Heart left ventricle (tissue), 16 donors: ENCODE measurements at regions not wholly inside any gene's neighbourhood (a gene's known extent, or its start where the extent isn't known, plus 50 kb on each side); places are given as distances from the start of the nearest gene placed in this dataset.

Experiments used
- ATAC-seq, 4 donors: fragments of 200-7000 bp; cut with Tn5 transposase; one replicate each; pipeline ENCODE4 v1.9.1; 2020 to 2022; ENCODE audit warnings: moderate library complexity in 4 of 4, mild to moderate bottlenecking in 3 of 4, moderate number of reproducible peaks in 1 of 4
- DNase-seq, 5 donors: peaks; one replicate each; pipeline ENCODE4 v3.0.0-alpha.2; 2020
- H3K27ac ChIP-seq, 12 donors: fragments of 200-600 bp; sonication (generic) in 4 of 12; one replicate each; pipeline versions ENCODE4 v1.5.0 to v1.8.0; 2016 to 2022; ENCODE audit warnings: mild to moderate bottlenecking in 2 of 12
- H3K27me3 ChIP-seq, 9 donors: fragments of 200-600 bp; sonication (generic) in 2 of 9; one replicate each; pipeline versions ENCODE4 v1.5.1 to v1.8.0; 2016 to 2022; ENCODE audit warnings: mild to moderate bottlenecking in 3 of 9
- H3K36me3 ChIP-seq, 9 donors: fragments of 200-600 bp; sonication (generic) in 2 of 9; one replicate each; pipeline versions ENCODE4 v1.5.0 to v1.8.0; 2018 to 2022; ENCODE audit warnings: mild to moderate bottlenecking in 2 of 9
- H3K4me1 ChIP-seq, 12 donors: fragments of 200-600 bp; sonication (generic) in 4 of 12; one replicate each; pipeline versions ENCODE4 v1.5.0 to v1.8.0; 2016 to 2022; ENCODE audit warnings: mild to moderate bottlenecking in 3 of 12
- H3K4me3 ChIP-seq, 12 donors: fragments of 200-600 bp; sonication (generic) in 4 of 12; one replicate each; pipeline versions ENCODE4 v1.5.0 to v1.8.0; 2017 to 2022; ENCODE audit warnings: mild to moderate bottlenecking in 9 of 12, moderate library complexity in 4 of 12
- H3K9me3 ChIP-seq, 12 donors: fragments of 200-600 bp; sonication (generic) in 4 of 12; one replicate each; pipeline versions ENCODE4 v1.5.0 to v1.8.0; 2016 to 2022; ENCODE audit warnings: mild to moderate bottlenecking in 1 of 12
- CTCF ChIP-seq, 12 donors: fragments of 200-600 bp; sonication (generic) in 4 of 12; IDR thresholded peaks; one replicate each; pipeline versions ENCODE4 v1.5.0 to v1.8.0; 2018 to 2022; ENCODE audit warnings: antibody characterized with exemption in 12 of 12, mild to moderate bottlenecking in 5 of 12
- POLR2A ChIP-seq, 2 donors: fragments of 450-650 bp; IDR thresholded peaks; one replicate each; pipeline ENCODE4 v1.6.1; 2017; ENCODE audit warnings: antibody characterized with exemption in 2 of 2, mild to moderate bottlenecking in 2 of 2, moderate library complexity in 2 of 2
- WGBS, 4 donors: extraction: QIAGEN DNeasy Blood & Tissue Kit in 2 of 4; methylation state at CpG; one replicate each; pipeline versions ENCODE4 v1.1.5 to v1.1.7; 2013 to 2018; 5-methylcytosine and 5-hydroxymethylcytosine counted together
- intact Hi-C, 10 donors: fragments of 100-400 bp; cut with DNase I; formaldehyde crosslinking; loops; one replicate each; pipeline versions ENCODE4 v1.11.1 to v1.14.2; 2022
- donor health status: ischemic (EF 13 %, LVEDD 7.1; RV severe dilation, severe dysfunction).
- donor health status: healthy with polysubstance abuse.
- donor health status: DM: no; HTN: yes; CAD: no.
- donor health status: DM: no; HTN: no; CAD: no.
- donor health status: ischemic (EF 25% LVEDD 6.9; RV normal size, moderate dysfunction).
- donor health status: ischemic (EF 25% LVEDD 5.7; RV mildly dilated, moderate dysfunction).
- donor health status: healthy.
- donor health status: DM: yes; HTN: yes; CAD: no.
- donor health status: ischemic (EF 35%, LVEDD 5.7; RV mildly dilated, moderate dysfunction).
- donor health status: nonischemic (EF 11% LVEDD 7.7; RV severe dilation, severe dysfunction).
- donor health status: DM: yes; HTN: yes; CAD: no.
- donor health status: PGD.
- donor health status: ischemic (EF 29% LVEDD 5.4; RV normal size, mild dysfunction).
- donor health status: nonischemic (EF 23%, LVEDD 6.1; RV moderate dilation, normal function).

DNA sequence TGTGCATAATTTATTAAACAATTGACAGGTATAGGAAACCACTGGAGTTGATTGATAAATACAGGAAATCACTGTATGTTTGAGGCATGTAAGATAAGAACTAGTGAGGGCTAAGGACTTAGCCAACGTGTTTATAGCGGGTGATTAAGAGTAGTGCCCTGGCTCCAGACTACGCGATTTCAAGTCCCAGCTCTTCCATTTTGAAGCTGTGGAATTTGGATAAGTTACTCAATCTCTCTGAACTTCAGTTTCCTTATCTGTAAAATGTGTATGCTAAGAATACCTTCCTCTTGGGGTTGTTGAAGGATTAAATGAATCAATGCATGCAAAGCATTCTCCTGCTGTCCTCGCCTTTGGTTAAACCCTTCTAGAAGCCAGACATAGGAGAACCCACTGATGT, 143.3 kb upstream of the GJB5 start:
- TF ChIP-seq CTCF (IDR thresholded peaks at IDR 0.05) (no peak), POLR2A (IDR thresholded peaks at IDR 0.05) (no peak)
- Histone ChIP-seq H3K27me3 (peaks cover 0 to 52% (median 7%) of the 10 kb centered on the region in 9 donors), H3K4me1 (no peaks in the 10 kb centered on the region), H3K4me3 (no peak overlapping the region), H3K36me3 (no peaks in the 10 kb centered on the region), H3K9me3 (no peaks in the 10 kb centered on the region), H3K27ac (no peak overlapping the region)
- 68 to 75% (median 72%) methylated on average over 5 of the region's 5 CpGs for WGBS, 4 donors
- ATAC-seq (no peak), DNase-seq (no peak)
- intact Hi-C loops: no loop called here

DNA sequence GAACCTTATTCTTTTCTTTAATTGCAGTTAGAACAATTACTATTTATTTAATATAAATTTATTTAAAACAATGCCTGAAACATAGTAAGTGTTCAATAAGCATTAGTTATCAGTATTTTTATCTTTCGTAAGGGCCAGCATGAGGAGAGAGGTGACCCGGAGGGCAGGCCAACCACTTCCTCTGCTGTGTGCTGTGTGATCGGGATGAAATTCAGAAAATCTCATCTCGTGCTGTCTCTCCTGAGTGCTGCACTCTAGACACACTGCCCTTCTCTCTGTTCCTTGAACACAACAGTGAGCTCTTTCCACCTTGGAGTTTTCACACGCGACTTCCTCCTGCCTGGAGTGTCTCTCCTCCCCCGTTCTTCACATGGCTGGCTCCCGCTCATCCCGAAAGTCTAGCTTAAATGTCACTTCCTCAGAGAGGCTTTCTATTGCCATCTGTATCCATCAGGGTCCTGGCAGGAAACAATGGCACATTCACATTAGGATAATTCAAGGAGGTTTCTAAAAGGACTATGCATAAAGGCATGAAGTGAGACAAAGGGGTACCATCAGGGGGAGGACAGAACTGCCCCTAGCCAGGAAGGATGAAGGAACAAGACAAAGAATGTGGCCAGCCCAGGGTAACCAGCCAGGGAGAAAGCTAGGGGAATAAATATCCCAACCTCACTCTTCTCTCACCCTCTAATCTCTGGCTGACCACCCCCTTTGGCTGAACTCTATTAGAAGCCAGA, 142.6 kb upstream of the GJB5 start:
- intact Hi-C loops: no loop called here
- ATAC-seq: no peak
- TF ChIP-seq POLR2A (IDR thresholded peaks at IDR 0.05): no peak
- TF ChIP-seq CTCF (IDR thresholded peaks at IDR 0.05): no peak
- Histone ChIP-seq H3K9me3 (no peaks in the 10 kb centered on the region), H3K27me3 (peaks cover 0 to 51% (median 7%) of the 10 kb centered on the region in 9 donors), H3K4me3 (no peak overlapping the region), H3K4me1 (no peaks in the 10 kb centered on the region), H3K27ac (no peak overlapping the region), H3K36me3 (no peaks in the 10 kb centered on the region)
- no peak for DNase-seq
- 57 to 66% (median 63%) methylated on average over 9 of the region's 9 CpGs for WGBS, 4 donors

GRCh38 chr1:34617321-34618118, 137.3 kb upstream of the GJB5 start:
- H3K9me3 ChIP-seq: no peaks in the 10 kb centered on the region
- TF ChIP-seq POLR2A (IDR thresholded peaks at IDR 0.05) (no peak), CTCF (IDR thresholded peaks at IDR 0.05) (no peak)
- ATAC-seq: no peak
- intact Hi-C loops: no loop called here
- 65 to 72% (median 69%) methylated on average over 7 of the region's 7 CpGs for WGBS, 4 donors
- H3K4me1 ChIP-seq: no peaks in the 10 kb centered on the region
- no peaks in the 10 kb centered on the region for H3K36me3 ChIP-seq
- H3K27ac ChIP-seq: no peak overlapping the region
- peaks cover 0 to 38% (median 5%) of the 10 kb centered on the region in 9 donors for H3K27me3 ChIP-seq
- no peak for DNase-seq
- no peak overlapping the region for H3K4me3 ChIP-seq

DNA sequence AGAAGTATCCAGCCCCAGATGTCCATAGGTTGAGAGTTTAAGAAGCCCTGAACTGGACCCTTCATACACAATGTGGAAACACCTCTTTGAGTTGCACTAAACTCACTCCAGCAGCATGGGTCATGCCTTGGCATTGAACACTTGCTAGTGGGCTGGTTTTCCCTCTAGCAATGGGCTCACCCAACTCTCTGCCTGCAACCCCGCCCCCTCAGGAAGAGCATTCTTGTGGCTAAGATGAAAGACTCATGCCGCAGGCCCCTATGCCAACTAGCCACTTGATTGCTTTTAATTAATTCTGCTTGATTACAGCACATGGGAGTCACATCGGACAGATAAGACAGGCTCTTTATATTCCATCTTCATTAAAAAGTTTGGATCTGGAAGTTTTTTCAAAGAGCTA, 136.5 kb upstream of the GJB5 start:
- intact Hi-C loops: no loop called here
- H3K27me3 ChIP-seq: peaks cover 0 to 35% (median 5%) of the 10 kb centered on the region in 9 donors

More for the DNA sequence above, 136.5 kb upstream of the GJB5 start:
- TF ChIP-seq CTCF (IDR thresholded peaks at IDR 0.05): no peak
- no peak for TF ChIP-seq POLR2A (IDR thresholded peaks at IDR 0.05)
- ATAC-seq (no peak), DNase-seq (no peak)
- Histone ChIP-seq H3K4me3 (no peak overlapping the region), H3K36me3 (no peaks in the 10 kb centered on the region), H3K27ac (no peak overlapping the region), H3K4me1 (no peaks in the 10 kb centered on the region), H3K9me3 (no peaks in the 10 kb centered on the region)
- 63 to 78% (median 66%) methylated on average over 3 of the region's 3 CpGs for WGBS, 4 donors
